Stomach smooth muscle (tissue), 2 donors: ENCODE measurements at regions not wholly inside any gene's neighbourhood (a gene's known extent, or its start where the extent isn't known, plus 50 kb on each side); places are given as distances from the start of the nearest gene placed in this dataset.
"Not testable (repeated sequence)": the region's sequence is repeated elsewhere in the genome, so short reads cannot be mapped to it uniquely, and the experiment has no call there.

ENCODE experiments used
- H3K27ac ChIP-seq: one replicate; pipeline ENCODE4 v1.7.0; 2013; ENCODE audit warnings: mild to moderate bottlenecking, low read length, inconsistent platforms
- H3K27me3 ChIP-seq, 2 donors: one replicate each; pipeline ENCODE4 v1.7.0; 2013; ENCODE audit warnings: low read length in 2 of 2; ENCODE audit not compliant: insufficient read depth in 2 of 2, control insufficient read depth in 1 of 2
- H3K36me3 ChIP-seq, 2 donors: one replicate each; pipeline ENCODE4 v1.7.0; 2013; ENCODE audit warnings: low read length in 2 of 2; ENCODE audit not compliant: control insufficient read depth in 2 of 2, insufficient read depth in 2 of 2
- H3K4me1 ChIP-seq: one replicate; pipeline ENCODE4 v1.7.0; 2013; ENCODE audit warnings: low read length; ENCODE audit not compliant: control insufficient read depth, insufficient read depth
- H3K4me3 ChIP-seq, 2 donors: one replicate each; pipeline ENCODE4 v1.7.0; 2013; ENCODE audit warnings: low read length in 2 of 2
- H3K9ac ChIP-seq, 2 donors: one replicate each; pipeline ENCODE4 v1.7.0; 2013; ENCODE audit warnings: low read length in 2 of 2, mild to moderate bottlenecking in 1 of 2
- H3K9me3 ChIP-seq, 2 donors: one replicate each; pipeline ENCODE4 v1.7.0; 2013; ENCODE audit warnings: low read length in 2 of 2; ENCODE audit not compliant: control insufficient read depth in 2 of 2
- donor health status: healthy.
- donor health status: Pancreatic carcinoma.

- no peak overlapping the region for H3K27ac ChIP-seq
- H3K9me3 ChIP-seq: no peaks in the 10 kb centered on the region
- no peak overlapping the region for H3K4me3 ChIP-seq
- no peaks in the 10 kb centered on the region for H3K4me1 ChIP-seq
- no peaks in the 10 kb centered on the region for H3K27me3 ChIP-seq
- H3K36me3 ChIP-seq: no peaks in the 10 kb centered on the region
- H3K9ac ChIP-seq: no peak overlapping the region
Observed at GRCh38 chr9:106075960-106076327, 381.6 kb downstream of the TMEM38B start.

- Histone ChIP-seq H3K4me3 (no peak overlapping the region), H3K9me3 (no peaks in the 10 kb centered on the region), H3K27ac (no peak overlapping the region), H3K4me1 (no peaks in the 10 kb centered on the region), H3K9ac (no peak overlapping the region), H3K27me3 (no peaks in the 10 kb centered on the region), H3K36me3 (no peaks in the 10 kb centered on the region)
Observed at GRCh38 chr9:106076711-106077110, 382.4 kb downstream of the TMEM38B start.

- no peaks in the 10 kb centered on the region for H3K9me3 ChIP-seq
- H3K27ac ChIP-seq: no peak overlapping the region
- no peak overlapping the region for H3K9ac ChIP-seq
- H3K4me1 ChIP-seq: no peaks in the 10 kb centered on the region
- no peaks in the 10 kb centered on the region for H3K27me3 ChIP-seq
- H3K4me3 ChIP-seq: no peak overlapping the region
- no peaks in the 10 kb centered on the region for H3K36me3 ChIP-seq
Observed at GRCh38 chr9:106077731-106078130, 383.4 kb downstream of the TMEM38B start.

GRCh38 chr9:106082621-106083020 lies 388.3 kb downstream of the TMEM38B start:
- Histone ChIP-seq H3K9me3 (no peaks in the 10 kb centered on the region), H3K27me3 (no peaks in the 10 kb centered on the region), H3K36me3 (no peaks in the 10 kb centered on the region), H3K4me1 (no peaks in the 10 kb centered on the region), H3K27ac (no peak overlapping the region), H3K4me3 (no peak overlapping the region), H3K9ac (no peak overlapping the region)

GRCh38 chr9:106084702-106085101 lies 390.4 kb downstream of the TMEM38B start:
- no peaks in the 10 kb centered on the region for H3K36me3 ChIP-seq
- H3K9me3 ChIP-seq: no peaks in the 10 kb centered on the region
- H3K4me1 ChIP-seq: no peaks in the 10 kb centered on the region
- no peak overlapping the region for H3K4me3 ChIP-seq
- H3K9ac ChIP-seq: no peak overlapping the region
- H3K27me3 ChIP-seq: no peaks in the 10 kb centered on the region
- no peak overlapping the region for H3K27ac ChIP-seq

- H3K36me3 ChIP-seq: no peaks in the 10 kb centered on the region
- H3K4me1 ChIP-seq: no peaks in the 10 kb centered on the region
- H3K9ac ChIP-seq: no peak overlapping the region
- H3K4me3 ChIP-seq: no peak overlapping the region
- H3K27me3 ChIP-seq: no peaks in the 10 kb centered on the region
- no peaks in the 10 kb centered on the region for H3K9me3 ChIP-seq
- H3K27ac ChIP-seq: no peak overlapping the region
Observed at GRCh38 chr9:106085479-106085878, 391.1 kb downstream of the TMEM38B start.

GRCh38 chr9:106092083-106092482 lies 397.7 kb downstream of the TMEM38B start:
- Histone ChIP-seq H3K9ac (no peak overlapping the region), H3K27me3 (no peaks in the 10 kb centered on the region), H3K27ac (no peak overlapping the region), H3K9me3 (no peaks in the 10 kb centered on the region), H3K4me1 (no peaks in the 10 kb centered on the region), H3K4me3 (no peak overlapping the region), H3K36me3 (no peaks in the 10 kb centered on the region)

- no peak overlapping the region for H3K4me3 ChIP-seq
- no peak overlapping the region for H3K9ac ChIP-seq
- no peaks in the 10 kb centered on the region for H3K36me3 ChIP-seq
- no peaks in the 10 kb centered on the region for H3K4me1 ChIP-seq
- H3K27me3 ChIP-seq: no peaks in the 10 kb centered on the region
- H3K27ac ChIP-seq: no peak overlapping the region
- peaks cover 0 to 4% of the 10 kb centered on the region in 2 donors for H3K9me3 ChIP-seq
Observed at GRCh38 chr9:106102821-106103220, 408.5 kb downstream of the TMEM38B start.

- no peak overlapping the region for H3K4me3 ChIP-seq
- H3K9me3 ChIP-seq: no peaks in the 10 kb centered on the region
- H3K36me3 ChIP-seq: no peaks in the 10 kb centered on the region
- H3K9ac ChIP-seq: no peak overlapping the region
- no peaks in the 10 kb centered on the region for H3K27me3 ChIP-seq
- H3K4me1 ChIP-seq: no peaks in the 10 kb centered on the region
- no peak overlapping the region for H3K27ac ChIP-seq
Observed at GRCh38 chr9:106104887-106105286, 410.5 kb downstream of the TMEM38B start.

GRCh38 chr9:106106396-106106795 lies 412.1 kb downstream of the TMEM38B start:
- no peaks in the 10 kb centered on the region for H3K9me3 ChIP-seq
- H3K36me3 ChIP-seq: no peaks in the 10 kb centered on the region
- no peaks in the 10 kb centered on the region for H3K27me3 ChIP-seq

GRCh38 chr9:106107716-106108115 lies 413.4 kb downstream of the TMEM38B start:
- H3K27ac ChIP-seq: no peak overlapping the region
- H3K4me3 ChIP-seq: no peak overlapping the region
- H3K4me1 ChIP-seq: no peaks in the 10 kb centered on the region
- H3K36me3 ChIP-seq: no peaks in the 10 kb centered on the region
- no peaks in the 10 kb centered on the region for H3K9me3 ChIP-seq
- H3K27me3 ChIP-seq: no peaks in the 10 kb centered on the region
- no peak overlapping the region for H3K9ac ChIP-seq

More at GRCh38 chr9:106106396-106106795, 412.1 kb downstream of the TMEM38B start:
- Histone ChIP-seq H3K9ac (no peak overlapping the region), H3K4me1 (no peaks in the 10 kb centered on the region), H3K4me3 (no peak overlapping the region), H3K27ac (no peak overlapping the region)

GRCh38 chr9:106109706-106110105 lies 415.4 kb downstream of the TMEM38B start:
- not testable (repeated sequence) for H3K27ac ChIP-seq, H3K36me3 ChIP-seq, H3K27me3 ChIP-seq, H3K4me1 ChIP-seq, H3K4me3 ChIP-seq, H3K9me3 ChIP-seq, H3K9ac ChIP-seq
